Osteocyte (in vitro differentiated cells): ENCODE measurements at regions not wholly inside any gene's neighbourhood (a gene's known extent, or its start where the extent isn't known, plus 50 kb on each side); places are given as distances from the start of the nearest gene placed in this dataset.

Experiments
- DNase-seq: peaks from one replicate; pipeline ENCODE4 v3.0.0; 2021; ENCODE audit warnings: mixed read lengths; ENCODE audit not compliant: unreplicated experiment; ENCODE audit errors: extremely low spot score
- H3K27ac Mint-ChIP-seq: one replicate; pipeline ENCODE4 v1.8.0; 2021; ENCODE audit warnings: mild to moderate bottlenecking, mixed read lengths; ENCODE audit not compliant: unreplicated experiment
- H3K27me3 Mint-ChIP-seq: one replicate; pipeline ENCODE4 v1.8.0; 2021; ENCODE audit warnings: mixed read lengths; ENCODE audit not compliant: unreplicated experiment
- H3K36me3 Mint-ChIP-seq: one replicate; pipeline ENCODE4 v1.8.0; 2021; ENCODE audit warnings: mixed read lengths; ENCODE audit not compliant: unreplicated experiment
- H3K4me1 Mint-ChIP-seq: one replicate; pipeline ENCODE4 v1.8.0; 2021; ENCODE audit warnings: mixed read lengths; ENCODE audit not compliant: unreplicated experiment
- H3K4me3 Mint-ChIP-seq: one replicate; pipeline ENCODE4 v1.8.0; 2021; ENCODE audit warnings: mild to moderate bottlenecking, moderate library complexity, mixed read lengths; ENCODE audit not compliant: unreplicated experiment
- H3K9me3 Mint-ChIP-seq: one replicate; pipeline ENCODE4 v1.8.0; 2021; ENCODE audit warnings: mixed read lengths; ENCODE audit not compliant: unreplicated experiment
- CTCF ChIP-seq: fragments of 200-600 bp; sonication (generic); IDR thresholded peaks from 2 replicates; pipeline ENCODE4 v1.5.0; 2021; ENCODE audit warnings: antibody characterized with exemption, mild to moderate bottlenecking, moderate library complexity

GRCh38 chr9:79240774-79241173 is 331.0 kb upstream of the TLE4 start:
- Mint-ChIP-seq H3K4me1 (no peaks in the 10 kb centered on the region), H3K4me3 (no peak overlapping the region), H3K36me3 (no peaks in the 10 kb centered on the region), H3K9me3 (no peaks in the 10 kb centered on the region), H3K27me3 (no peaks in the 10 kb centered on the region), H3K27ac (no peak overlapping the region)
- no peak for DNase-seq
- no peak for TF ChIP-seq CTCF

- Mint-ChIP-seq H3K27me3 (no peaks in the 10 kb centered on the region), H3K27ac (no peak overlapping the region), H3K36me3 (no peaks in the 10 kb centered on the region), H3K9me3 (no peaks in the 10 kb centered on the region), H3K4me1 (no peaks in the 10 kb centered on the region), H3K4me3 (no peak overlapping the region)
- DNase-seq, result no peak
- no peak for TF ChIP-seq CTCF
These were observed 329.3 kb upstream of the TLE4 start for GRCh38 chr9:79242489-79242888.

- H3K4me1 Mint-ChIP-seq, result no peaks in the 10 kb centered on the region
- no peaks in the 10 kb centered on the region for H3K27me3 Mint-ChIP-seq
- TF ChIP-seq CTCF, result no peak
- no peaks in the 10 kb centered on the region for H3K36me3 Mint-ChIP-seq
- no peaks in the 10 kb centered on the region for H3K9me3 Mint-ChIP-seq
- DNase-seq, result no peak
- H3K27ac Mint-ChIP-seq, result no peak overlapping the region
- H3K4me3 Mint-ChIP-seq, result no peak overlapping the region
These were observed 325.6 kb upstream of the TLE4 start for GRCh38 chr9:79246170-79246569.

GRCh38 chr9:79247021-79247420 is 324.7 kb upstream of the TLE4 start:
- no peaks in the 10 kb centered on the region for H3K36me3 Mint-ChIP-seq
- H3K27ac Mint-ChIP-seq, result no peak overlapping the region
- H3K4me1 Mint-ChIP-seq, result no peaks in the 10 kb centered on the region
- H3K27me3 Mint-ChIP-seq, result no peaks in the 10 kb centered on the region
- no peaks in the 10 kb centered on the region for H3K9me3 Mint-ChIP-seq
- no peak overlapping the region for H3K4me3 Mint-ChIP-seq
- no peak for TF ChIP-seq CTCF
- no peak for DNase-seq

- no peaks in the 10 kb centered on the region for H3K4me1 Mint-ChIP-seq
- H3K27ac Mint-ChIP-seq, result no peak overlapping the region
- no peaks in the 10 kb centered on the region for H3K36me3 Mint-ChIP-seq
- no peaks in the 10 kb centered on the region for H3K27me3 Mint-ChIP-seq
- H3K9me3 Mint-ChIP-seq, result no peaks in the 10 kb centered on the region
- H3K4me3 Mint-ChIP-seq, result no peak overlapping the region
- no peak for DNase-seq
- TF ChIP-seq CTCF, result no peak
These were observed 321.0 kb upstream of the TLE4 start for GRCh38 chr9:79250806-79251205.
